SK-N-SH (cell line): ENCODE measurements at regions not wholly inside any gene's neighbourhood (a gene's known extent, or its start where the extent isn't known, plus 50 kb on each side); places are given as distances from the start of the nearest gene placed in this dataset.

ENCODE experiments used
- CTCF ChIA-PET: fragments of 300-600, 350-600 bp; formaldehyde crosslinking; extraction: SDS; loops from one replicate; lab custom pipeline; 2021; lab: Yijun Ruan, JAX
- POLR2A ChIA-PET: fragments of 350-600 bp; sonication (Branson Sonifier 250); formaldehyde crosslinking; extraction: SDS; loops from one replicate; lab custom pipeline; 2020; ENCODE audit warnings: antibody characterized with exemption, inconsistent platforms; lab: Yijun Ruan, JAX
- DNase-seq: peaks from one replicate; pipeline ENCODE4 v3.0.0; 2012
- H2AFZ ChIP-seq: fragments of 200-600 bp; sonication (generic); 2 replicates; pipeline ENCODE4 v1.8.1; 2016; ENCODE audit warnings: antibody characterized with exemption, mild to moderate bottlenecking, low read depth
- H3F3A ChIP-seq: fragments of 200-600 bp; sonication (generic); replicated peaks from 2 replicates; pipeline ENCODE3; 2016; ENCODE audit warnings: antibody characterized with exemption, mild to moderate bottlenecking; ENCODE audit not compliant: insufficient read depth
- H3K27ac ChIP-seq, 2 experiments: fragments of 200-500 bp in 1 of 2; fragments of 200-600 bp in 1 of 2; sonication (Bioruptor generic) in 1 of 2; sonication (generic), shearing (Covaris generic) in 1 of 2; 2 replicates each; pipeline versions ENCODE4 v1.5.1 to v1.6.1; 2014 to 2016; ENCODE audit warnings: low read depth in 2 of 2, inconsistent platforms in 1 of 2, low read length in 1 of 2, mild to moderate bottlenecking in 1 of 2, mixed read lengths in 1 of 2
- H3K27me3 ChIP-seq: fragments of 200-600 bp; sonication (generic), shearing (Covaris generic); 2 replicates; pipeline ENCODE4 v1.6.1; 2016; ENCODE audit warnings: mixed run types; ENCODE audit not compliant: insufficient read depth
- H3K36me3 ChIP-seq, 2 experiments: fragments of 200-500 bp in 1 of 2; fragments of 200-600 bp in 1 of 2; sonication (Bioruptor generic) in 1 of 2; sonication (generic) in 1 of 2; replicated peaks in 1 of 2; 2 replicates each; pipeline versions ENCODE3 to v1.5.1; 2014 to 2016; ENCODE audit warnings: low read length in 1 of 2, mild to moderate bottlenecking in 1 of 2; ENCODE audit not compliant: insufficient read depth in 2 of 2, control insufficient read depth in 1 of 2
- H3K4me1 ChIP-seq, 2 experiments: fragments of 200-500 bp in 1 of 2; fragments of 200-600 bp in 1 of 2; sonication (Bioruptor generic) in 1 of 2; sonication (generic), shearing (Covaris generic) in 1 of 2; 2 replicates each; pipeline versions ENCODE4 v1.5.1 to v1.6.1; 2014 to 2016; ENCODE audit warnings: low read depth in 1 of 2, low read length in 1 of 2, mixed run types in 1 of 2; ENCODE audit not compliant: insufficient read depth in 2 of 2, control insufficient read depth in 1 of 2
- H3K4me2 ChIP-seq: fragments of 200-600 bp; sonication (generic), shearing (Covaris generic); 2 replicates; pipeline ENCODE4 v1.6.1; 2017; ENCODE audit warnings: mixed run types
- H3K4me3 ChIP-seq, 2 experiments: fragments of 200-500 bp in 1 of 2; fragments of 200-600 bp in 1 of 2; sonication (Bioruptor generic) in 1 of 2; sonication (generic), shearing (Covaris generic) in 1 of 2; 2 replicates each; pipeline versions ENCODE4 v1.5.1 to v1.8.1; 2014 to 2016; ENCODE audit warnings: low read depth in 2 of 2, inconsistent platforms in 1 of 2, low read length in 1 of 2, mild to moderate bottlenecking in 1 of 2, mixed read lengths in 1 of 2, moderate library complexity in 1 of 2
- H3K79me2 ChIP-seq: fragments of 200-600 bp; sonication (generic); 2 replicates; pipeline ENCODE4 v1.8.1; 2017; ENCODE audit warnings: mild to moderate bottlenecking; ENCODE audit not compliant: insufficient read depth
- H3K9ac ChIP-seq: fragments of 200-600 bp; sonication (generic); 2 replicates; pipeline ENCODE4 v1.6.1; 2017; ENCODE audit warnings: mixed run types
- H3K9me2 ChIP-seq: fragments of 200-600 bp; sonication (generic); 2 replicates; pipeline ENCODE4 v1.6.1; 2017; ENCODE audit warnings: mixed run types
- H3K9me3 ChIP-seq: fragments of 200-600 bp; sonication (generic); 2 replicates; pipeline ENCODE4 v1.6.1; 2017; ENCODE audit warnings: mixed run types, mild to moderate bottlenecking, moderate library complexity
- H4K20me1 ChIP-seq: fragments of 200-600 bp; sonication (generic); 2 replicates; pipeline ENCODE4 v1.6.1; 2017; ENCODE audit warnings: mild to moderate bottlenecking, mixed run types; ENCODE audit not compliant: insufficient read depth
- CHD2 ChIP-seq: fragments of 150-350 bp; IDR thresholded peaks from 2 replicates; pipeline ENCODE4 v1.6.1; 2018; ENCODE audit warnings: low read length; ENCODE audit not compliant: partially characterized antibody
- CTCF ChIP-seq: fragments of 200-600 bp; sonication (generic); IDR thresholded peaks from 2 replicates; pipeline ENCODE4 v1.6.1; 2017; ENCODE audit warnings: antibody characterized with exemption, mild to moderate bottlenecking, moderate library complexity
- ELF1 ChIP-seq: IDR thresholded peaks from 2 replicates; pipeline ENCODE4 v1.4.0; 2012
- EP300 ChIP-seq, 2 experiments: IDR thresholded peaks; 2 replicates each; pipeline versions ENCODE4 v1.4.0 to v1.6.1; 2012; ENCODE audit warnings: borderline replicate concordance in 1 of 2, low read depth in 1 of 2, low read length in 1 of 2
- EZH2phosphoT487 ChIP-seq: fragments of 200-600 bp; sonication (generic); IDR thresholded peaks from 2 replicates; pipeline ENCODE4 v1.6.1; 2017; ENCODE audit warnings: low read depth, mixed run types, mild to moderate bottlenecking, antibody characterized with exemption, moderate library complexity, borderline replicate concordance
- FOXJ3 ChIP-seq: sonication (generic); formaldehyde crosslinking; IDR thresholded peaks from 2 replicates; pipeline ENCODE4 v1.5.1; 2020; ENCODE audit warnings: mild to moderate bottlenecking, missing genetic modification reagents
- IRF3 ChIP-seq: fragments of 150-350 bp; IDR thresholded peaks from 2 replicates; pipeline ENCODE4 v1.6.1; 2016; ENCODE audit warnings: mild to moderate bottlenecking, low read depth, low read length
- MAX ChIP-seq: IDR thresholded peaks from 2 replicates; pipeline ENCODE4 v1.4.0; 2012; ENCODE audit warnings: low read depth
- MEF2A ChIP-seq: IDR thresholded peaks from 2 replicates; pipeline ENCODE4 v1.4.0; 2012; ENCODE audit warnings: low read depth, borderline replicate concordance
- RAD21 ChIP-seq: IDR thresholded peaks from 2 replicates; pipeline ENCODE4 v1.6.1; 2012; ENCODE audit warnings: mild to moderate bottlenecking, low read length
- RCOR1 ChIP-seq: fragments of 150-350 bp; IDR thresholded peaks from 2 replicates; pipeline ENCODE4 v1.6.1; 2017; ENCODE audit warnings: antibody characterized with exemption, low read length
- SMC3 ChIP-seq: IDR thresholded peaks from 2 replicates; pipeline ENCODE4 v1.6.1; 2012; ENCODE audit warnings: low read depth, low read length, improper control_type of control experiment
- WGBS: methylation state at CpG from one replicate; pipeline ENCODE4 v1.1.6; 2017; ENCODE audit warnings: low lambda C conversion rate; 5-methylcytosine and 5-hydroxymethylcytosine counted together
- TF ChIP-seq, protein P1 (sequence below): IDR thresholded peaks from 2 replicates; pipeline ENCODE4 v1.4.0; 2012; ENCODE audit warnings: low read depth, borderline replicate concordance
- TF ChIP-seq, protein P2 (sequence below): IDR thresholded peaks from 2 replicates; pipeline ENCODE4 v1.6.1; 2012; ENCODE audit warnings: mild to moderate bottlenecking, low read depth, low read length, moderate library complexity

DNA sequence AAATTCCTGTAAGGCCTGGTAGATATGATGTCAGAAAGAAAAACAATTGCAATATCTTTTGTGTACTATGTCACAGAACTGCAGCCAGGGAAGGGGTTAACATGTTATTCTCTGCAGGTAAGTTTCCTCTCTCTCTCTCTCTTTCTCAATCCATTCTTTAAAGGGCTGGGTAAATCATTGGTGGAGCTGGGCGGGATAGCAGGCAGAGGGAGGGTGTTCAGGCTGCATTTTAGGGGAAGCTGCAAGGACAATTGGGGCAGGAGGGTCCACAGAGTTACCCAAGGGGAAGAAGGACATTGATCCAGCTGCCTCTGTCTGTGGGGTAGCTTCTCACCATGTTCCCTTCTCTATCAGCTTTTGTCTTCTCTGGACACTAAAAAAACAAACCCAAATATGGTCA, 153.9 kb upstream of the BMPER start:
- TF ChIP-seq FOXJ3 (CRISPR knock-in tag) (no peak), EZH2phosphoT487 (no peak), SMC3 (no peak), CHD2 (no peak), CTCF (no peak), IRF3 (no peak), RAD21 (no peak), MAX (no peak), RCOR1 (no peak), EP300 (IDR thresholded peaks at IDR 0.05; ENCODE audit: borderline replicate concordance in 1 of 2, low read depth in 1 of 2, low read length in 1 of 2) (no peak), ELF1 (no peak), MEF2A (no peak)
- TF ChIP-seq, protein P1, sequence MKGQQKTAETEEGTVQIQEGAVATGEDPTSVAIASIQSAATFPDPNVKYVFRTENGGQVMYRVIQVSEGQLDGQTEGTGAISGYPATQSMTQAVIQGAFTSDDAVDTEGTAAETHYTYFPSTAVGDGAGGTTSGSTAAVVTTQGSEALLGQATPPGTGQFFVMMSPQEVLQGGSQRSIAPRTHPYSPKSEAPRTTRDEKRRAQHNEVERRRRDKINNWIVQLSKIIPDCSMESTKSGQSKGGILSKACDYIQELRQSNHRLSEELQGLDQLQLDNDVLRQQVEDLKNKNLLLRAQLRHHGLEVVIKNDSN = no peak
- TF ChIP-seq, protein P2, sequence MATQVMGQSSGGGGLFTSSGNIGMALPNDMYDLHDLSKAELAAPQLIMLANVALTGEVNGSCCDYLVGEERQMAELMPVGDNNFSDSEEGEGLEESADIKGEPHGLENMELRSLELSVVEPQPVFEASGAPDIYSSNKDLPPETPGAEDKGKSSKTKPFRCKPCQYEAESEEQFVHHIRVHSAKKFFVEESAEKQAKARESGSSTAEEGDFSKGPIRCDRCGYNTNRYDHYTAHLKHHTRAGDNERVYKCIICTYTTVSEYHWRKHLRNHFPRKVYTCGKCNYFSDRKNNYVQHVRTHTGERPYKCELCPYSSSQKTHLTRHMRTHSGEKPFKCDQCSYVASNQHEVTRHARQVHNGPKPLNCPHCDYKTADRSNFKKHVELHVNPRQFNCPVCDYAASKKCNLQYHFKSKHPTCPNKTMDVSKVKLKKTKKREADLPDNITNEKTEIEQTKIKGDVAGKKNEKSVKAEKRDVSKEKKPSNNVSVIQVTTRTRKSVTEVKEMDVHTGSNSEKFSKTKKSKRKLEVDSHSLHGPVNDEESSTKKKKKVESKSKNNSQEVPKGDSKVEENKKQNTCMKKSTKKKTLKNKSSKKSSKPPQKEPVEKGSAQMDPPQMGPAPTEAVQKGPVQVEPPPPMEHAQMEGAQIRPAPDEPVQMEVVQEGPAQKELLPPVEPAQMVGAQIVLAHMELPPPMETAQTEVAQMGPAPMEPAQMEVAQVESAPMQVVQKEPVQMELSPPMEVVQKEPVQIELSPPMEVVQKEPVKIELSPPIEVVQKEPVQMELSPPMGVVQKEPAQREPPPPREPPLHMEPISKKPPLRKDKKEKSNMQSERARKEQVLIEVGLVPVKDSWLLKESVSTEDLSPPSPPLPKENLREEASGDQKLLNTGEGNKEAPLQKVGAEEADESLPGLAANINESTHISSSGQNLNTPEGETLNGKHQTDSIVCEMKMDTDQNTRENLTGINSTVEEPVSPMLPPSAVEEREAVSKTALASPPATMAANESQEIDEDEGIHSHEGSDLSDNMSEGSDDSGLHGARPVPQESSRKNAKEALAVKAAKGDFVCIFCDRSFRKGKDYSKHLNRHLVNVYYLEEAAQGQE = no peak
- POLR2A ChIA-PET = no interaction called here

More for the DNA sequence above, 153.9 kb upstream of the BMPER start:
- WGBS = 62% methylated on average over 1 of the region's 1 CpG
- Histone ChIP-seq H3K9ac (no peak overlapping the region), H3K9me3 (no peaks in the 10 kb centered on the region), H2AFZ (no peak overlapping the region), H3K9me2 (no peaks in the 10 kb centered on the region), H3K27me3 (no peaks in the 10 kb centered on the region), H3F3A (peaks cover 11% of the 10 kb centered on the region), H3K79me2 (no peaks in the 10 kb centered on the region), H4K20me1 (no peaks in the 10 kb centered on the region), H3K4me1 (peaks cover 7 to 8% of the 10 kb centered on the region in 2 experiments; a peak in 3 of 4 replicates), H3K27ac (no peak overlapping the region), H3K36me3 (no peaks in the 10 kb centered on the region), H3K4me3 (no peak overlapping the region), H3K4me2 (no peak overlapping the region)
- CTCF ChIA-PET = interaction anchor here (0.7 to 1.7 kb wide), 6 partner anchors 22 to 509 kb away, joined by 3 to 5 read pairs (median 3); no protein-coding TSS in a partner anchor
- DNase-seq = no peak
